NCI-H345 treated with DMSO at 0.1 percent for 48 hours (cell line): ENCODE measurements at regions not wholly inside any gene's neighbourhood (a gene's known extent, or its start where the extent isn't known, plus 50 kb on each side); places are given as distances from the start of the nearest gene placed in this dataset.

Experiments
- DNase-seq: peaks from one replicate; lab custom pipeline; 2025; ENCODE audit not compliant: unreplicated experiment; lab: John Stamatoyannopoulos, UW

- no peak for DNase-seq
Measured at GRCh38 chr17:12575641-12576040, 90.0 kb upstream of the MYOCD start.

- DNase-seq = no peak
Measured at GRCh38 chr17:12579288-12579687, 86.4 kb upstream of the MYOCD start.

GRCh38 chr17:12580640-12581039, 85.0 kb upstream of the MYOCD start:
- DNase-seq = no peak

GRCh38 chr17:12584727-12585126, 81.0 kb upstream of the MYOCD start:
- DNase-seq = no peak

GRCh38 chr17:12588531-12588930, 77.2 kb upstream of the MYOCD start:
- no peak for DNase-seq

- no peak for DNase-seq
Measured at GRCh38 chr17:12590417-12590816, 75.3 kb upstream of the MYOCD start.

- no peak for DNase-seq
Measured at GRCh38 chr17:12591021-12591735, 74.5 kb upstream of the MYOCD start.

GRCh38 chr17:12592941-12593340, 72.7 kb upstream of the MYOCD start:
- no peak for DNase-seq

- no peak for DNase-seq
Measured at GRCh38 chr17:12596961-12597360, 68.7 kb upstream of the MYOCD start.

GRCh38 chr17:12597895-12598294, 67.8 kb upstream of the MYOCD start:
- no peak for DNase-seq

- no peak for DNase-seq
Measured at GRCh38 chr17:12599186-12599920, 66.3 kb upstream of the MYOCD start.

- DNase-seq = no peak
Measured at GRCh38 chr17:12600349-12600748, 65.3 kb upstream of the MYOCD start.

GRCh38 chr17:12603566-12603965, 62.1 kb upstream of the MYOCD start:
- no peak for DNase-seq

GRCh38 chr17:12605222-12605621, 60.5 kb upstream of the MYOCD start:
- no peak for DNase-seq

GRCh38 chr17:12613566-12613965, 52.1 kb upstream of the MYOCD start:
- no peak for DNase-seq
